Cardiac fibroblast (primary cell): ENCODE measurements at regions not wholly inside any gene's neighbourhood (a gene's known extent, or its start where the extent isn't known, plus 50 kb on each side); places are given as distances from the start of the nearest gene placed in this dataset.

Experiments
- DNase-seq, 2 donors: peaks; one replicate each; pipeline versions ENCODE4 v3.0.0 to v3.0.0-alpha.2; 2010; ENCODE audit warnings: low read depth in 2 of 2
- H3K4me3 ChIP-seq, 2 donors: replicated peaks in 1 of 2; 1 replicate in 1 of 2; 2 replicates in 1 of 2; pipeline ENCODE4 v1.5.1; 2011; ENCODE audit warnings: low read depth in 2 of 2, low read length in 2 of 2, mild to moderate bottlenecking in 2 of 2, moderate library complexity in 1 of 2
- CTCF ChIP-seq: IDR thresholded peaks from one replicate; pipeline ENCODE4 v1.5.1; 2011; ENCODE audit warnings: low read depth, mild to moderate bottlenecking, low read length, inconsistent platforms

- no peak overlapping the region for H3K4me3 ChIP-seq
- TF ChIP-seq CTCF = no peak
- no peak for DNase-seq
These were observed 618.5 kb downstream of the KCNJ2 start for GRCh38 chr17:70787721-70788300.

- H3K4me3 ChIP-seq = no peak overlapping the region
- DNase-seq = no peak
- TF ChIP-seq CTCF = no peak
These were observed 622.6 kb downstream of the KCNJ2 start for GRCh38 chr17:70791748-70792443.

DNA sequence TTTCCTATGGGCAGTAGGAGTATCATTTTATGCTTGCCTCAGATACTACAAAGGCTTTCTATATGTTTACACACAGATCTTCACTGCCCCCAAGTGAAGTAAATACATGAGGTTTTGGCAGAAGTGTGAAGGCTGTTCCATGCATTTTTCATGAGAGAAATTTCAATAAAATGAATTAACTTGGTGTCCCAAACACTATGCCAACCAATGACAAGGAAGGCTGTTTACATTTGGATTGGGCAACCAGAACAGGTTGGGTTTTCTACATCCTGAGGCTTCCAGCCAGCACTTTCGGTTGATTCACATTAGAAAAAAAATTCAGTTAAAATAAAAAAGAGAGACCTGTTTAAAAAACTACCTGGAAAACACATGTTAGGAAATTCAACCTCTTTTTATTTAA lies 625.4 kb downstream of the KCNJ2 start:
- no peak overlapping the region for H3K4me3 ChIP-seq
- TF ChIP-seq CTCF = no peak
- no peak for DNase-seq

DNA sequence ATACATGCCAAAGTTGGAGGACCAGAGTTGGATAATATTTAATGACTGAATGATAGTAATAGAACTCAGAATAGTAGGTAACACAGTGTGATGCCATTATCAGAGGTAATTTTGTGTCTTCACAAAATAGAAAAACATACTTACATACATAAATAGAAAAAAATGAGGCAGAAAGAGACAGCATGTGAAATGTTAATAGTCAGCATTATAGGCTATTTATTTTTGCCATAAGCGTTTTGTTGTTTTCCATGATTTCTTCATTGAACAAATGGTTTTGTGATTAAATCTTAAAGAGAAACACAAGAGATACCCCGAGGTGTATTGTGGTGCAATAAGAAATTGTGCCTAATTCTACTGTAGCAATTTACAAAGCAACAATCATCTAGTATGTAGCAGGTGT lies 626.3 kb downstream of the KCNJ2 start:
- TF ChIP-seq CTCF = no peak

DNA sequence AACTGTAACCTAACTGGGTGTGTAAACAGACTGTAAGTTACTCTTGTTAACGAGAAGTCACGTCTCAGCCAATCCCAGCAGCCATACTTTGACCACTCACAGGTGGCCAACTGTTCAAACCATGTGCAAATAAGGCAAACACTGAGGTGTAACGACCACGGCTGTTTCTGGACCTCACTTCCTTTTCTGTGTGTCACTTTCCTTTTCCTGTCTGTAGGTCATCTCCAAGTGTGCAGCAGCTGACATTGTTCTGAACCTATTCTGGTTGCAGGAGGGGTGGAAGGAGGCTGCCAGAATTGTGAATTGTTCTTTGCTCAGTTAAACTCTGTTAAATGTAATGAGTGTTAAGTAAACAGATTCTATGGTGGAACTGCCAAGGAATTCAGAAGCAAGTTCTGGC lies 627.4 kb downstream of the KCNJ2 start:
- H3K4me3 ChIP-seq = no peak overlapping the region
- no peak for TF ChIP-seq CTCF
- peak in 1 of 2 donors; percentile 35 for DNase-seq

More for the DNA sequence above, 626.3 kb downstream of the KCNJ2 start:
- no peak for DNase-seq
- H3K4me3 ChIP-seq = no peak overlapping the region

GRCh38 chr17:70797166-70797565 lies 627.8 kb downstream of the KCNJ2 start:
- no peak overlapping the region for H3K4me3 ChIP-seq
- no peak for TF ChIP-seq CTCF
- peak; percentile 39 to 59 for DNase-seq
